Astrocyte of the cerebellum (primary cell): ENCODE measurements at regions not wholly inside any gene's neighbourhood (a gene's known extent, or its start where the extent isn't known, plus 50 kb on each side); places are given as distances from the start of the nearest gene placed in this dataset.

Source experiments
- DNase-seq: peaks from one replicate; pipeline ENCODE4 v3.0.0-alpha.2; 2011; ENCODE audit warnings: low read depth
- H3K4me3 ChIP-seq: 2 replicates; pipeline ENCODE4 v1.5.1; 2011; ENCODE audit warnings: mild to moderate bottlenecking, low read depth, low read length, moderate library complexity
- in situ Hi-C: cut with HindIII; loops from 2 replicates; pipeline ENCODE4 v1.10.0; 2017; ENCODE audit warnings: low sequenced_read_pairs
- TF ChIP-seq, protein P1 (sequence below): IDR thresholded peaks from 2 replicates; pipeline ENCODE4 v1.5.1; 2012; ENCODE audit warnings: low read length, low read depth, moderate library complexity, mild to moderate bottlenecking; ENCODE audit errors: missing control alignments

DNA sequence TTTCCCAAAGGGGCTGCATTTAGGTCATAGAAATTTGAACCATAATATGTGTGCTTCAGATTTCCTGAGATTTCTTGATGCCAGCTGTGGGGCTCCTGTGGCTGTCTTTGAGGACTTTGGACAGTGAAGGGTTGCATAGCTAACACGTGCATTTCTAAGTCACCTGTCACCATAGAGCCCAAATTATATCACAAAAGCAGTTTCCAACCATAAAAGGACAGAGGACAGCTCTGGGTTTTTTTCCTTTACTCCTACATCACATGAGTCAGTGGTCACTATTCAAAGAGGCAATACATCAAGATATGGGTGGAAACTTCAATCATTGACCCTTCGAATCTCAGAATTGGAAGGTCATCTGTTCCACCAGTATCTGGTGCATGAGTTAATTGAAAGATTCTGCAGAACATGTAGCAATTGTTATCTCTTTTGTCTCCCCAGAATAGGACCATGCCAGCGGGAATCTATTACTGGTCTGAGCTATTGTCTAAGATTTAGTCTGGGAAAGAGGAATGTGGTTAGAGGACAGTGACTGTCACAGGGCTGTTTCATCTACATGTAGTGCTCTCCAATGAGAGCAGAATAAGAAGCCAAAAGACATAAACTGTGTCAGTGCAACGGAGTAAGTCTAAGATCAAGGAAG, 133.5 kb downstream of the AASDH start:
- no peak overlapping the region for H3K4me3 ChIP-seq
- no peak for DNase-seq
- in situ Hi-C loops, result no loop called here
- TF ChIP-seq, protein P1, sequence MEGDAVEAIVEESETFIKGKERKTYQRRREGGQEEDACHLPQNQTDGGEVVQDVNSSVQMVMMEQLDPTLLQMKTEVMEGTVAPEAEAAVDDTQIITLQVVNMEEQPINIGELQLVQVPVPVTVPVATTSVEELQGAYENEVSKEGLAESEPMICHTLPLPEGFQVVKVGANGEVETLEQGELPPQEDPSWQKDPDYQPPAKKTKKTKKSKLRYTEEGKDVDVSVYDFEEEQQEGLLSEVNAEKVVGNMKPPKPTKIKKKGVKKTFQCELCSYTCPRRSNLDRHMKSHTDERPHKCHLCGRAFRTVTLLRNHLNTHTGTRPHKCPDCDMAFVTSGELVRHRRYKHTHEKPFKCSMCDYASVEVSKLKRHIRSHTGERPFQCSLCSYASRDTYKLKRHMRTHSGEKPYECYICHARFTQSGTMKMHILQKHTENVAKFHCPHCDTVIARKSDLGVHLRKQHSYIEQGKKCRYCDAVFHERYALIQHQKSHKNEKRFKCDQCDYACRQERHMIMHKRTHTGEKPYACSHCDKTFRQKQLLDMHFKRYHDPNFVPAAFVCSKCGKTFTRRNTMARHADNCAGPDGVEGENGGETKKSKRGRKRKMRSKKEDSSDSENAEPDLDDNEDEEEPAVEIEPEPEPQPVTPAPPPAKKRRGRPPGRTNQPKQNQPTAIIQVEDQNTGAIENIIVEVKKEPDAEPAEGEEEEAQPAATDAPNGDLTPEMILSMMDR, result no peak

DNA sequence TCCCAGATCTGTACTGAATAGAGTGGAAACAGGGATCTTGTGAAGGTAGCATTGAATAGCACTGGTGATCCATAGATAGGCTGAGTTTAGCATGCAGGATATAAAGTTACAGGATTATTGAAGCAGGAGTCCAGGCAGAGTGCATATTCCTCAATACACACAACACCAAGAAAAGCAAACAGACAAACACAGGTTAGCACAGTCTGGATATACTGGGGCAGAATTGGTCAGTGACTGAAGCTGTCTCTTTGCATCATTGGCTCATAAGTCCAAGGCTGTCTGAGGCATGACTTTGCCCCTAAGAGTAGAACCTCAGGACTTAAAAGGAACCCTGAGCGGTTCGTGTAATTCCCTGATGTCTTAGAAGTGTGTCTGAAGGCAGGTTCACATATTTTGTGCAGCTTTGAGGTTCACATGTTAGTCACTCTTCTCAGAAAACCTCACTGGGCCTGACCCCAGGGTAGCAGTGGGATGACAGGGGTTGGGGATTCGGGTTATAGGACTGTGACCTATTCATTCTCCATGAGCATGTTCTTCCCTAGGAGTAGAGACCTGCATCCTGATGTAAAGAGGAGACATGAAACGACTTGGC, 134.6 kb downstream of the AASDH start:
- no peak for DNase-seq
- in situ Hi-C loops, result no loop called here
- H3K4me3 ChIP-seq, result no peak overlapping the region
- TF ChIP-seq, protein P1, result no peak

DNA sequence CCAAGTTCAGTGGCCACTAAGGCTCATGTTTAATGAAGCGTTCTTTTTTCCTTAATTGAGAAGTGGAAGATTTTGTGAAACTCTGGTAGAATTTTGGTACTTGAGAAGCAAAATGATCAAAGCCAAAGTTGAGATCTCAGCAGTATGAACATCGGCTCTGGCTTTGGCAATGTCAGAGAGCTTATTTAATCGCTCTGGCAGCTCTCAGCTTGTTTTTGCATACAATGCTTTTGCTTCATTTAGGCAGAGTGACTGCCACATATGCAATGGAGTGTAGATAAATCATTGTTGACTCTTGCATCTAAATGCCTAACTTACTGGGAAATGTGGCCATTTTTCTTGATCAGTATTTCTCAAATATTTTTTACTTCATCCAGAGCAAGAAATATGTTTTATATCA, 135.7 kb downstream of the AASDH start:
- H3K4me3 ChIP-seq, result no peak overlapping the region
- TF ChIP-seq, protein P1, result no peak
- in situ Hi-C loops, result no loop called here
- no peak for DNase-seq

DNA sequence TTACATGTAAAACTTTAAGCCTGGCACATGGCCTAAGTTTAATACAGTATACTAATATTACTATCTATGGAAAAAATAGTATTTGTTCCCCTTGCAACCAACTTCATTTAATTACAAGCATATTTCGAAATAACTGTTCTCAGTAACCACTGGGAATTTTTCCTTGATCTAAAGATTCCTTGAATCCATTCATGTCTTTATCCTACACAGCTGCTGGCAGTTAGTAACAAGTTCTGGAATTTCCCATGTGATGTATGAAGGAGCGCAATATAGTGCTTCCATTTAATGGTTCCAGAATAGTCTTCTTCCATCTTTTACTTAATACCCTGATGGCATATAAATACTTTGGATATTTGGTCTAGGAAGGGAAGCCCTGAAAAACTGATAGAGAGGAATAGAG, 136.5 kb downstream of the AASDH start:
- TF ChIP-seq, protein P1, result no peak
- no peak for DNase-seq
- H3K4me3 ChIP-seq, result no peak overlapping the region
- in situ Hi-C loops, result no loop called here

DNA sequence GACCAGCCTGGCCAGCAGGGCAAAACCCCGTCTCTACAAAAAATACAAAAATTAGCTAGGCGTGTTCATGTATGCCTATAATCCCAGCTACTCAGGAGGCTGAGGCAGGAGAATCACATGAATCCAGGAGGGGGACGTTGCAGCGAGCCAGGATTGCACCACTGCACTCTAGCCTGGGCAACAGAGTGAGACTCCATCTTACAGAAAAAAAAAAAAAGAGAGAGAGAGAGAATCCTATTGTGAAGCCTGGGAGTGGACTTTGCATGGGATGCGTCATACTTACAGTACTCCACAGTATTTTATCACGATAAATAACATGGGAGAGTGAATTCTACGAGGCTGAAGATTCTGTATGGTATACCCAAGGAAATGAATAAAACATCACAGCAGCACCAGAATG, 139.6 kb downstream of the AASDH start:
- H3K4me3 ChIP-seq, result no peak overlapping the region
- in situ Hi-C loops, result no loop called here
- TF ChIP-seq, protein P1, result no peak
- DNase-seq, result no peak

DNA sequence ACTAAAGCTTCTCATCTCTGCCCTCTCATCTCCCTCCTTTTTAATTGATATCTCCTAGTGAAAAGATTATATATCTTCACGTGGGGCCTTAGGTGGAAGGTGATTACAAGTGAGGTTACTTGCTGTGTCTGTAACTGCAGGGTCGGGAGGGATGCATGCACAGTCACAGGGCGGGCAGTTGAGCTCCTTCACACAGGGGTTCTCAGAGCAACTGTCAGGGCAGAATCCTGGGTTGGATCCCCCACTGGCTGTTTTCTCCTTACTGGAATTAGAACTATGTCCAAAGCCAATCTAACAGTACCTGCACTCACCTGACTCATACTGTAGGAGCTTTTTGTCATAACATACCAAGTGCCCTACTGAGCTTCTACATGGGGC, 141.1 kb downstream of the AASDH start:
- TF ChIP-seq, protein P1, result no peak
- no peak overlapping the region for H3K4me3 ChIP-seq
- DNase-seq, result no peak
- in situ Hi-C loops, result no loop called here
